Endothelial cell of umbilical vein (primary cell): ENCODE measurements at regions not wholly inside any gene's neighbourhood (a gene's known extent, or its start where the extent isn't known, plus 50 kb on each side); places are given as distances from the start of the nearest gene placed in this dataset.

ENCODE experiments used
- CTCF ChIP-seq, 2 donors: IDR thresholded peaks; 1 replicate in 1 of 2; 2 replicates in 1 of 2; pipeline ENCODE4 v1.5.1; 2011; ENCODE audit warnings: low read length in 2 of 2, mild to moderate bottlenecking in 2 of 2, moderate library complexity in 2 of 2, control low read depth in 1 of 2, inconsistent platforms in 1 of 2, low read depth in 1 of 2; ENCODE audit not compliant: insufficient read depth in 1 of 2; ENCODE audit errors: extremely low read depth in 1 of 2
- EZH2 ChIP-seq: IDR thresholded peaks from 2 replicates; pipeline ENCODE4 v1.6.1; 2012; ENCODE audit warnings: borderline replicate concordance, low read depth, mild to moderate bottlenecking, moderate library complexity, low read length, inconsistent platforms; ENCODE audit not compliant: severe bottlenecking

GRCh38 chr18:44039216-44039615, 641.5 kb upstream of the SETBP1 start:
- no peak for TF ChIP-seq CTCF (IDR thresholded peaks at IDR 0.05; ENCODE audit: extremely low read depth in 1 of 2, insufficient read depth in 1 of 2, low read depth in 1 of 2, low read length in 2 of 2)
- no peak for TF ChIP-seq EZH2
